Progenitor cell of endocrine pancreas (in vitro differentiated cells): ENCODE measurements at regions not wholly inside any gene's neighbourhood (a gene's known extent, or its start where the extent isn't known, plus 50 kb on each side); places are given as distances from the start of the nearest gene placed in this dataset.

Experiments used
- DNase-seq: peaks from one replicate; pipeline ENCODE4 v3.0.0; 2021; ENCODE audit warnings: low spot score; ENCODE audit not compliant: unreplicated experiment
- H3K27ac Mint-ChIP-seq: 2 replicates; pipeline ENCODE4 v1.8.0; 2021; ENCODE audit warnings: mild to moderate bottlenecking, moderate library complexity, mixed read lengths
- H3K27me3 Mint-ChIP-seq: 2 replicates; pipeline ENCODE4 v1.8.0; 2021; ENCODE audit warnings: mixed read lengths
- H3K36me3 Mint-ChIP-seq: 2 replicates; pipeline ENCODE4 v1.8.0; 2022; ENCODE audit warnings: mixed read lengths; ENCODE audit not compliant: insufficient read depth
- H3K4me1 Mint-ChIP-seq: 2 replicates; pipeline ENCODE4 v1.8.0; 2021; ENCODE audit warnings: low read depth, mixed read lengths
- H3K4me3 Mint-ChIP-seq: 2 replicates; pipeline ENCODE4 v1.8.0; 2021; ENCODE audit warnings: low read depth, mild to moderate bottlenecking, moderate library complexity, mixed read lengths
- H3K9me3 Mint-ChIP-seq: 2 replicates; pipeline ENCODE4 v1.8.0; 2021; ENCODE audit warnings: low read depth, mixed read lengths
- TF ChIP-seq, protein P1 (sequence below): fragments of 200-600 bp; sonication (generic); IDR thresholded peaks from one replicate; pipeline ENCODE4 v1.5.0; 2021; ENCODE audit warnings: antibody characterized with exemption, mild to moderate bottlenecking; ENCODE audit not compliant: unreplicated experiment

DNA sequence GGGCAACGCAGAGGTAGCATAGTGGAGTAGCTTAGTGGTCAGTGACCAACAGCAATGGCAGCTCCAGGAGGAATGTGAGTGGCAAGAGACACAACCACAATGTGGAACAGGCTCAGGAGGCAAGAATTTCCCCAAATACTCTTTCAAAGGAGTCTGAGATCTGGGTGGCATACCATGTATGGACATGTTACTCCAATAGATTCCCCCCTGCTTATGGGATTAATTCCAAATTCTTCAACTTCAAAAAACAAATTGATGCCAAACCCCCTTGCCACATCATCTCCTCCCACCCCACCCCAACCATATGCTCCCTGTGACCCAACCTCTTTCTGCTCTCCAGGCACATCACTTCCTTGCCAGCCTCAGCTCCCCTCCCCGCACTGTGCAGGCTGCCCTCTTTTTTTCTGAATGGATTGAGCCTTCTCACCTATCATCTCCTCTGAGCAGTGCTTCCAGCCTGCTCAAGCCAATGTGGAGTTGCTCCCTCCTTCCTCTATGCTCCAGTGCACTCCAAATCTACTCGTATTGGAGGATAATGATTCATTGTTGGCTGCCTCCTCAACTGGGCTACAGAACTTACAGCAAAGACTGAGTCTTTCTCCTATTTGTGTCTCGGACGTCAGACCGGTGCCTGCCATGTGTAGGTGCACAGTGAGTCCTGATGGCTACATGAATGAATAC lies 93.0 kb upstream of the CEP85L start:
- H3K9me3 Mint-ChIP-seq = no peaks in the 10 kb centered on the region
- peaks cover 7% of the 10 kb centered on the region for H3K4me1 Mint-ChIP-seq
- no peak for DNase-seq
- no peak overlapping the region for H3K4me3 Mint-ChIP-seq
- peaks cover 6% of the 10 kb centered on the region for H3K27me3 Mint-ChIP-seq
- H3K36me3 Mint-ChIP-seq = no peaks in the 10 kb centered on the region
- no peak overlapping the region for H3K27ac Mint-ChIP-seq
- TF ChIP-seq, protein P1, sequence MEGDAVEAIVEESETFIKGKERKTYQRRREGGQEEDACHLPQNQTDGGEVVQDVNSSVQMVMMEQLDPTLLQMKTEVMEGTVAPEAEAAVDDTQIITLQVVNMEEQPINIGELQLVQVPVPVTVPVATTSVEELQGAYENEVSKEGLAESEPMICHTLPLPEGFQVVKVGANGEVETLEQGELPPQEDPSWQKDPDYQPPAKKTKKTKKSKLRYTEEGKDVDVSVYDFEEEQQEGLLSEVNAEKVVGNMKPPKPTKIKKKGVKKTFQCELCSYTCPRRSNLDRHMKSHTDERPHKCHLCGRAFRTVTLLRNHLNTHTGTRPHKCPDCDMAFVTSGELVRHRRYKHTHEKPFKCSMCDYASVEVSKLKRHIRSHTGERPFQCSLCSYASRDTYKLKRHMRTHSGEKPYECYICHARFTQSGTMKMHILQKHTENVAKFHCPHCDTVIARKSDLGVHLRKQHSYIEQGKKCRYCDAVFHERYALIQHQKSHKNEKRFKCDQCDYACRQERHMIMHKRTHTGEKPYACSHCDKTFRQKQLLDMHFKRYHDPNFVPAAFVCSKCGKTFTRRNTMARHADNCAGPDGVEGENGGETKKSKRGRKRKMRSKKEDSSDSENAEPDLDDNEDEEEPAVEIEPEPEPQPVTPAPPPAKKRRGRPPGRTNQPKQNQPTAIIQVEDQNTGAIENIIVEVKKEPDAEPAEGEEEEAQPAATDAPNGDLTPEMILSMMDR = no peak

DNA sequence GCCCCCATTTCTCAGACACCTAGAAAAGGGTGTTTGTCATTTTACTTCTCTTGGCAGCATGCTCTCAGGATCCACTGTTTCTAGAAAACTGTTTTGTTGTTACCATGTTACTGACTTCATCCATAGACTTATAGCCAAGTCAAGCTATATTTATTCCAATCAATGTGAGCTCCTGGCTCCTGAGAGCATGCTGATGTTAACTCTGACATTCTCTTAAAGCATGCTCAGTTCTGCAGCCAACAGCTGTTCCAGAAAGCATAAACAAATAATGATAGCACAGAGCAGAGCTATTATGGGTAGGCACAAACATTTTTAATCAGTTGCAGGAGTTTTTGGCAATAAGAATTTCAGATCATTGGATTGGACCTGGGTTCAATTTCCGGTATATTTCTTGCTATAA lies 92.4 kb upstream of the CEP85L start:
- Mint-ChIP-seq H3K36me3 (no peaks in the 10 kb centered on the region), H3K27ac (no peak overlapping the region), H3K4me3 (no peak overlapping the region), H3K9me3 (no peaks in the 10 kb centered on the region), H3K27me3 (peaks cover 6% of the 10 kb centered on the region), H3K4me1 (peaks cover 7% of the 10 kb centered on the region)
- no peak for DNase-seq
- TF ChIP-seq, protein P1 = no peak

DNA sequence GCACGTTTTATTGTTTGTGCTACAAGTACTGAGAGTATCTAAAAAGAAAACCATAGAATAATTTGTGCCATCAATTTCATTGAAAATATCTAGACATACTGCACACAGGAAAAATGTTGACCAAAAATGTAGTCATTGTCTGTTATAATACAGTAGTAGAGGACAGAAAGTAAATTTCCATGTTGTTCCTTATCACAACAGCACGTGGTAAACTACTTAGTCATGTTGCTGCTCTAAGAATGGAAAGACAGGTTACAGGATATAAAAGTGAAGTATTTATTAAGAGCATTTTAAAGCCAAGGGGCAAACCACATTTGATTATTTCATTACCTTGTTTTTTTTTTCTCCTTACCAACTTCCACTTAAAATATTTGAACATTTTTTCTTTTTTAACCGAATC lies 89.0 kb upstream of the CEP85L start:
- Mint-ChIP-seq H3K27me3 (peaks cover 19% of the 10 kb centered on the region), H3K27ac (no peak overlapping the region), H3K36me3 (no peaks in the 10 kb centered on the region), H3K4me3 (no peak overlapping the region), H3K9me3 (no peaks in the 10 kb centered on the region), H3K4me1 (no peaks in the 10 kb centered on the region)
- DNase-seq = no peak
- TF ChIP-seq, protein P1 = no peak

DNA sequence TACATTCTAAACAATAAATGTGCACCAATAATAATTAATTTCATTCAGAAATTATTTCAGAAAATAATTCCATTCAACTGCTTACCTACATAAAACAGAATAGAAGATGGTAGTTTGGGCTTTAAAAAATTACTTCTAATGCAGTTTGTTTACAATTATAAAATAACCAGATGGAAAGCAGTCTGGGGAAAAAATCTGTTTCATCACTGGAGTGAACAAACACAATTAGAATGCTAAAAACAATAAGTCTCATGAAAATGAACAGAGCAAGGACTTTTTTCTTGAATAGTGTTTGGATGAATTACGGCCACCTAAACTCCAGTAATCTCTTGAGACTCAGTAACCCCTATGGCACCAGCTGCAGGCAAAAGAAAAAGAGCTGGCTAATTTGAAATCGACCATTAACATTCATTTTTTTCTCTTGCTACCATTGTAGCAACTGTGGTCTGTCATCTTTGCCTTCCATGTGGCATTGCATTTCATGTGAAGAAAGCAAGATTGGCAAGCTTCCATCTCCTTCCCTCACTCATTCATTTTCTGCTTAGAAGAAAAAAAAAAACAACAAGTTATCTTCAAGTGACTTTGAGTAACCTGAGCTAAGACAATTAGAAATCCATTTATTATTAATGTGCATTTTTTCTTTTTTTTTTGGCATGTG lies 88.4 kb upstream of the CEP85L start:
- no peak overlapping the region for H3K4me3 Mint-ChIP-seq
- no peaks in the 10 kb centered on the region for H3K4me1 Mint-ChIP-seq
- H3K27me3 Mint-ChIP-seq = peaks cover 16% of the 10 kb centered on the region
- TF ChIP-seq, protein P1 = no peak
- DNase-seq = no peak
- H3K9me3 Mint-ChIP-seq = no peaks in the 10 kb centered on the region
- H3K27ac Mint-ChIP-seq = no peak overlapping the region
- H3K36me3 Mint-ChIP-seq = no peaks in the 10 kb centered on the region

DNA sequence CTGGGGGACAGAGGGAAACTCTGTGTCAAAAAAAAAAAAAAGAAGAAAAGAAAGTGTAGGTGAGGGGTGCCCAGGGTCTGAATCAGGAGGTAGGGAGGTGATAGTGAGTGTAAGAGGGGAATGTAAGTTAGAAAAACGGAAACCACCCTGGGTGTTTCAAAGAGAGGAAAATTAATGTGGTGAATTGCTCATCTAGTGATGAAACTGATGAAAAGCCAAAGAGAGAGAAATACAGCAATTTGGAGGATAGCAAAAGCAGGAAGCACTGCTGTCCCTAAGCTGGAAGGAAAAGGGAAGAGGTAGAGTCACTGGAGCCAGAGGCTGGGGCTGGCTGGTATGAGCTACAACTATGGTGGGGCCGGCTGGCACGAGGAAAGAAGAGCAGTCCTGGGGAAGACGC lies 85.0 kb upstream of the CEP85L start:
- no peak overlapping the region for H3K4me3 Mint-ChIP-seq
- no peaks in the 10 kb centered on the region for H3K9me3 Mint-ChIP-seq
- H3K27ac Mint-ChIP-seq = no peak overlapping the region
- H3K27me3 Mint-ChIP-seq = peaks cover 13% of the 10 kb centered on the region
- no peaks in the 10 kb centered on the region for H3K4me1 Mint-ChIP-seq
- TF ChIP-seq, protein P1 = no peak
- DNase-seq = no peak
- no peaks in the 10 kb centered on the region for H3K36me3 Mint-ChIP-seq
